Transverse colon (tissue), 4 donors: ENCODE measurements at regions not wholly inside any gene's neighbourhood (a gene's known extent, or its start where the extent isn't known, plus 50 kb on each side); places are given as distances from the start of the nearest gene placed in this dataset.
A peak's percentile ranks its signal among the peaks of the same experiment; 100 is the strongest.
"Not testable (repeated sequence)": the region's sequence is repeated elsewhere in the genome, so short reads cannot be mapped to it uniquely, and the experiment has no call there.

ENCODE experiments used
- DNase-seq: peaks from one replicate; pipeline ENCODE4 v3.0.0-alpha.2; 2019
- H3K27ac ChIP-seq, 4 donors: fragments of 200-600 bp; sonication (generic); 2 replicates each; pipeline ENCODE4 v1.5.1; 2016 to 2018; ENCODE audit warnings: inconsistent platforms in 4 of 4
- H3K27me3 ChIP-seq: fragments of 200-600 bp; sonication (generic); 2 replicates; pipeline ENCODE4 v1.5.1; 2017; ENCODE audit warnings: inconsistent platforms
- H3K36me3 ChIP-seq, 4 donors: fragments of 200-600 bp; sonication (generic); 2 replicates each; pipeline ENCODE4 v1.5.1; 2017 to 2019; ENCODE audit warnings: inconsistent platforms in 4 of 4
- H3K4me1 ChIP-seq, 4 donors: fragments of 200-600 bp; sonication (generic); 2 replicates each; pipeline ENCODE4 v1.5.1; 2017 to 2020; ENCODE audit warnings: inconsistent platforms in 4 of 4
- H3K4me3 ChIP-seq, 4 donors: fragments of 200-600 bp; sonication (generic); 1 replicate in 1 of 4; 2 replicates in 3 of 4; pipeline versions ENCODE4 v1.5.1 to v1.6.1; 2017 to 2019; ENCODE audit warnings: inconsistent platforms in 4 of 4
- H3K9me3 ChIP-seq, 2 donors: fragments of 200-600 bp; sonication (generic); 2 replicates each; pipeline ENCODE4 v1.5.1; 2017 to 2019; ENCODE audit warnings: inconsistent platforms in 2 of 2
- EP300 ChIP-seq: sonication (generic); formaldehyde crosslinking; IDR thresholded peaks from one replicate; pipeline ENCODE4 v1.6.1; 2017; ENCODE audit warnings: antibody characterized with exemption, low read depth
- POLR2A ChIP-seq: fragments of 450-650 bp; IDR thresholded peaks from one replicate; pipeline ENCODE4 v1.6.1; 2016; ENCODE audit warnings: antibody characterized with exemption, mild to moderate bottlenecking, moderate library complexity
- POLR2AphosphoS5 ChIP-seq, 3 donors: sonication (generic); formaldehyde crosslinking; IDR thresholded peaks; one replicate each; pipeline ENCODE4 v1.6.1; 2016; ENCODE audit warnings: antibody characterized with exemption in 3 of 3
- WGBS, 2 donors: methylation state at CpG; one replicate each; pipeline ENCODE4 v1.1.5; 2018; ENCODE audit warnings: low coverage in 1 of 2; 5-methylcytosine and 5-hydroxymethylcytosine counted together
- in situ Hi-C, 4 donors: fragments of 200-750 bp; cut with MboI; loops; one replicate each; pipeline versions ENCODE4 v1.15.0 to v1.15.1; 2017; ENCODE audit warnings: low sequenced_read_pairs in 3 of 4, low pct_ligation_motif_present in 1 of 4, low pct_unique_long_range_greater_than_20kb in 1 of 4
- intact Hi-C: fragments of 100-400 bp; cut with DNase I; formaldehyde crosslinking; loops from one replicate; pipeline ENCODE4 v1.15.1; 2023; ENCODE audit warnings: low total_unique reads
- TF ChIP-seq, protein P1 (sequence below), 5 experiments: fragments of 200-600 bp in 3 of 5; fragments of 450-650 bp in 2 of 5; sonication (generic) in 3 of 5; IDR thresholded peaks; 1 replicate in 2 of 5; 2 replicates in 3 of 5; pipeline ENCODE4 v1.5.1; 2016 to 2017; ENCODE audit warnings: antibody characterized with exemption in 5 of 5, inconsistent platforms in 3 of 5, mild to moderate bottlenecking in 2 of 5, moderate library complexity in 1 of 5

DNA sequence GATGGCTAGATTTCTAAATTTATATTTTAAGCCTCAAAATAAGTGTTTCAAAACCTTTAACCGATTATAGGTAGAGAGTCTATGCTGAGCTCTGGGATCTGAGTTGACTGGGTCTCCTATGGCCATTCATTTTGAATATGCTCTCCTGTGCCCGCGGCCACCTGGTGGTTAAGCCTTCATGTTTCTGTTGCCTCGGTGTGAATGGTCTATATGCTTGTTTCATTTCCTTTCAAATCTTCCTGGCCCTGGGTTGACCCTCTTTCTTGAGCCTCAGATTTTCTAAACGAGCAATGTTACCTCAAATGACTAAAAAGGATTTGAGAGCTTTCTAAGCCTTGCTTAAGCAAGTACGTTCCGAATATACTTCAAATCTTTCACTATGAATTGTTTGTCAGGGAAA lies 789.4 kb upstream of the KIRREL3 start:
- no peaks in the 10 kb centered on the region for H3K36me3 ChIP-seq
- H3K27ac ChIP-seq: no peak overlapping the region
- peak; percentile 30 for DNase-seq
- no peak overlapping the region for H3K4me3 ChIP-seq
- no peaks in the 10 kb centered on the region for H3K4me1 ChIP-seq
- in situ Hi-C loops: no loop called here
- H3K9me3 ChIP-seq: no peaks in the 10 kb centered on the region
- TF ChIP-seq, protein P1, sequence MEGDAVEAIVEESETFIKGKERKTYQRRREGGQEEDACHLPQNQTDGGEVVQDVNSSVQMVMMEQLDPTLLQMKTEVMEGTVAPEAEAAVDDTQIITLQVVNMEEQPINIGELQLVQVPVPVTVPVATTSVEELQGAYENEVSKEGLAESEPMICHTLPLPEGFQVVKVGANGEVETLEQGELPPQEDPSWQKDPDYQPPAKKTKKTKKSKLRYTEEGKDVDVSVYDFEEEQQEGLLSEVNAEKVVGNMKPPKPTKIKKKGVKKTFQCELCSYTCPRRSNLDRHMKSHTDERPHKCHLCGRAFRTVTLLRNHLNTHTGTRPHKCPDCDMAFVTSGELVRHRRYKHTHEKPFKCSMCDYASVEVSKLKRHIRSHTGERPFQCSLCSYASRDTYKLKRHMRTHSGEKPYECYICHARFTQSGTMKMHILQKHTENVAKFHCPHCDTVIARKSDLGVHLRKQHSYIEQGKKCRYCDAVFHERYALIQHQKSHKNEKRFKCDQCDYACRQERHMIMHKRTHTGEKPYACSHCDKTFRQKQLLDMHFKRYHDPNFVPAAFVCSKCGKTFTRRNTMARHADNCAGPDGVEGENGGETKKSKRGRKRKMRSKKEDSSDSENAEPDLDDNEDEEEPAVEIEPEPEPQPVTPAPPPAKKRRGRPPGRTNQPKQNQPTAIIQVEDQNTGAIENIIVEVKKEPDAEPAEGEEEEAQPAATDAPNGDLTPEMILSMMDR (IDR thresholded peaks at IDR 0.05): peak; percentile 18 to 41 (median 28)
- no peak for TF ChIP-seq EP300
- H3K27me3 ChIP-seq: no peaks in the 10 kb centered on the region
- intact Hi-C loops: no loop called here
- 46 to 52% methylated on average over 7 of the region's 7 CpGs for WGBS, 2 donors

DNA sequence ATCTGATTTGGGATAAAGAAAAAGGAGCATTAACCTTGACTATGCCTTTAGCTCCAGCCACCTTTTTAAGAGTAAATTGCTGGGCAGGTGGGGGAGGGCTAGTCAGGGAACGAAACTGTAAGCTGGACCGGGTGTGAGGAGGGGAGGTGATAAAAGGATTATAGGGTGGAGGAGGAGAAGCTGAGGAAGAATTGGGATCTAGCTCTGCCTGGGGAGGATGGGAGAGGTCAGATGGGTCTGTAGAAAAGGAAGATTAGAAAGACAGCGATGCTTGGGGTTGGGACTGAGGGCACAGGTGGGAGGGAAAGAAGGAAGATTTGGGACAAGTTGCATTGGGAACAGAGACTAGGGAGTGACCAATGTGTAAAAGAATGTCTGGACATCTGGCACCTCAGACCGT lies 772.4 kb upstream of the KIRREL3 start:
- H3K36me3 ChIP-seq, H3K4me3 ChIP-seq, H3K4me1 ChIP-seq, DNase-seq, in situ Hi-C loops, H3K9me3 ChIP-seq, H3K27ac ChIP-seq, H3K27me3 ChIP-seq, intact Hi-C loops: not testable (repeated sequence)
- WGBS, 2 donors: 69 to 75% methylated on average over 2 to 4 of the region's 4 CpGs

DNA sequence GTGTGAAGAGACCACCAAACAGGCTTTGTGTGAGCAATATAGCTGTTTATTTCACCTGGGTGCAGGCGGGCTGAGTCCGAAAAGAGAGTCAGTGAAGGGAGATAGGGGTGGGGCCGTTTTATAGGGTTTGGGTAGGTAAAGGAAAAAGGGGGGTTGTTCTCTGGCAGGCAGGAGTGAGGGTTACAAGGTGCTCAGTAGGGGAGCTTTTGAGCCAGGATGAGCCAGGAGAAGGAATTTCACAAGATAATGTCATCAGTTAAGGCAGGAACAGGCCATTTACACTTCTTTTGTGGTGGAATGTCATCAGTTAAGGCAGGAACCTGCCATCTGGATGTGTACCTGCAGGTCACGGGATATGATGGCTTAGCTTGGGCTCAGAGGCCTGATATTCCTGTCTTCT lies 768.4 kb upstream of the KIRREL3 start:
- H3K27ac ChIP-seq: not testable (repeated sequence)

DNA sequence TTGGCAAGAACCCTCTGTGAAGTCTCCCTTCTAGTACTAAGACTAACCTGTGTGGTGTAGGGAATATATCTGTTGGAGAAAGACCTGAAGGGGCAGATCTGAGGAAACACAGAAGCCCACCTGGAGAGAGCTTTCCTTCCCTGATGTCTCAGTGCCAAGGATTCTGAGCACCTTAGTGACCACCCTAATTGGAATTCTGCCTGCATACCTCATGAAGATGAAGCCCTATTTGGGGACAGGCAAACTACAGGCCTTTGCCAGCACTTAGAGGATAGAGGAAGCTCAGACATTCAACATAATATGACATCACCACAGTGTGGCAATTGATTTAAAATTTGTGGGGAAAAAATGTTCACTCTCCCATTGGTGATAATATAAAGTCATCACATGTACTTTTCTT lies 766.2 kb upstream of the KIRREL3 start:
- DNase-seq: no peak
- H3K36me3 ChIP-seq: no peaks in the 10 kb centered on the region
- intact Hi-C loops (no loop called here), in situ Hi-C loops (no loop called here)
- no peaks in the 10 kb centered on the region for H3K9me3 ChIP-seq
- no peaks in the 10 kb centered on the region for H3K4me1 ChIP-seq
- no peaks in the 10 kb centered on the region for H3K27me3 ChIP-seq
- TF ChIP-seq POLR2AphosphoS5 (IDR thresholded peaks at IDR 0.05): no peak
- no peak for TF ChIP-seq POLR2A
- H3K27ac ChIP-seq: no peak overlapping the region
- H3K4me3 ChIP-seq: no peak overlapping the region

More for the DNA sequence above, 768.4 kb upstream of the KIRREL3 start:
- DNase-seq, intact Hi-C loops, in situ Hi-C loops, H3K4me1 ChIP-seq, H3K36me3 ChIP-seq, H3K27me3 ChIP-seq, H3K4me3 ChIP-seq, H3K9me3 ChIP-seq: not testable (repeated sequence)
- 79 to 94% methylated on average over 3 to 4 of the region's 4 CpGs for WGBS, 2 donors

DNA sequence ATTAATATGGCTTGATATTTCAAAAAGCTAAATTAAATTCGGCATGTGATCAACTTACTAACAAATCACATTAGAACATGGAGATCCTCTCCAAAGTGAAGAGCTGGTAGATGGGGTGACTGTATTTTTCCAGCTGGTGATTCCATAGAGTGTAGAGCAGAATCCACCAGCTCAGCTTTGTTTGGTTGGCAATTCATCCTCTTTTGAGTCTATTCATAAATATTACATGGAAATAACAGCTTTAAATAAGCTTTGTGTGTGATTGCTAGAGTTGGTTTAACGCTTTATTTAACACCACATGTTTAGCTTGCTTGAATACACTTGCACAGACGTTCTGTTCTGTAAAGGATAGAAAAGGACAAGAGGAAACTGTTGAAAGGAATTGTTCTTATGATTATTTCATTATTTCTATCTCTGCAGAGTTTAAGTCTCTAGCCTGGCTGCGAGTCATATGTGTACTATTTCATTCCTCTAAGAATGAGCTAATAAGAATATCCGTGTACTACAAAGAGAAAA lies 738.3 kb upstream of the KIRREL3 start:
- Histone ChIP-seq H3K4me3 (no peak overlapping the region), H3K9me3 (no peaks in the 10 kb centered on the region), H3K4me1 (no peaks in the 10 kb centered on the region), H3K27ac (no peak overlapping the region), H3K27me3 (no peaks in the 10 kb centered on the region), H3K36me3 (no peaks in the 10 kb centered on the region)
- in situ Hi-C loops: no loop called here
- TF ChIP-seq POLR2A: no peak
- TF ChIP-seq EP300: no peak
- TF ChIP-seq, protein P1 (IDR thresholded peaks at IDR 0.05): no peak
- TF ChIP-seq POLR2AphosphoS5 (IDR thresholded peaks at IDR 0.05): no peak
- DNase-seq: no peak
- intact Hi-C loops: no loop called here
- 67 to 68% methylated on average over 5 of the region's 5 CpGs for WGBS, 2 donors

DNA sequence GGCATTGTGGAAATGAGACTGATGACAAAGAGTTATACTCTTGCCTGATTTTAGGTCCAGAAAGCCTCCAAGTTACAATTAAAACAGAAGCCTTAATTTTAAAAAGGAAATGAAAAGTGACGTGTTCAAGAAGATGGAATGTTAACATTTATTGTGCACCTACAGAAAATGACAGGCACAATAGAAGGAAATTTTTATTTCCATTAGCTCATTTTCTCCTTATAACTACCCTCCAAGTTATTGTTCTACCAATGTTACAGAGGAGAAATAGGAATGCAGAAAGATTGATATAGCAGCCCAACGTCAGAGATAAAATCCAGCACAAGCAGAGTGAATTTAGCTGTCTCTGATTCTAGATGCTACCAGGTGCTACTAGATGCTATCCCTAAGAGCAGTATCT lies 736.9 kb upstream of the KIRREL3 start:
- in situ Hi-C loops: no loop called here
- Histone ChIP-seq H3K9me3 (no peaks in the 10 kb centered on the region), H3K27me3 (no peaks in the 10 kb centered on the region), H3K4me3 (no peak overlapping the region), H3K27ac (no peak overlapping the region), H3K36me3 (no peaks in the 10 kb centered on the region), H3K4me1 (no peaks in the 10 kb centered on the region)
- DNase-seq: no peak
- 77 to 79% methylated on average over 2 of the region's 2 CpGs for WGBS, 2 donors
- intact Hi-C loops: no loop called here
- TF ChIP-seq POLR2AphosphoS5 (IDR thresholded peaks at IDR 0.05): no peak
- no peak for TF ChIP-seq POLR2A
- TF ChIP-seq, protein P1 (IDR thresholded peaks at IDR 0.05): no peak
- no peak for TF ChIP-seq EP300
